H9 (cell line): ENCODE measurements at regions not wholly inside any gene's neighbourhood (a gene's known extent, or its start where the extent isn't known, plus 50 kb on each side); places are given as distances from the start of the nearest gene placed in this dataset.

ENCODE experiments used
- DNase-seq: peaks from one replicate; pipeline ENCODE4 v3.0.0-alpha.2; 2017
- H2AFZ ChIP-seq: one replicate; pipeline ENCODE4 v1.6.1; 2013; ENCODE audit warnings: mild to moderate bottlenecking, low read length, control low read depth, moderate library complexity
- H2AK5ac ChIP-seq: 2 replicates; pipeline ENCODE4 v1.6.1; 2013; ENCODE audit warnings: low read length, control low read depth, mixed read lengths; ENCODE audit not compliant: insufficient read length
- H2BK120ac ChIP-seq: one replicate; pipeline ENCODE4 v1.6.1; 2013; ENCODE audit warnings: low read depth, mild to moderate bottlenecking, low read length, control low read depth, inconsistent platforms; ENCODE audit not compliant: poor library complexity, severe bottlenecking
- H2BK12ac ChIP-seq: 2 replicates; pipeline ENCODE4 v1.6.1; 2013; ENCODE audit warnings: low read length, control low read depth, mixed read lengths, low read depth; ENCODE audit not compliant: insufficient read length
- H2BK15ac ChIP-seq: 2 replicates; pipeline ENCODE4 v1.6.1; 2013; ENCODE audit warnings: low read depth, low read length, control low read depth
- H2BK20ac ChIP-seq: one replicate; pipeline ENCODE4 v1.6.1; 2013; ENCODE audit warnings: low read depth, mild to moderate bottlenecking, low read length, control low read depth, inconsistent platforms; ENCODE audit not compliant: poor library complexity, severe bottlenecking
- H2BK5ac ChIP-seq: 2 replicates; pipeline ENCODE4 v1.6.1; 2013; ENCODE audit warnings: low read length, control low read depth, mixed read lengths; ENCODE audit not compliant: insufficient read length
- H3K14ac ChIP-seq: 2 replicates; pipeline ENCODE4 v1.6.1; 2013; ENCODE audit warnings: low read length, control low read depth; ENCODE audit not compliant: insufficient read depth
- H3K18ac ChIP-seq: 2 replicates; pipeline ENCODE4 v1.6.1; 2013; ENCODE audit warnings: low read depth, mild to moderate bottlenecking, mixed read lengths, low read length, control low read depth; ENCODE audit not compliant: insufficient read length
- H3K23ac ChIP-seq: 2 replicates; pipeline ENCODE4 v1.6.1; 2013; ENCODE audit warnings: low read length, control low read depth, mixed read lengths, low read depth; ENCODE audit not compliant: insufficient read length
- H3K23me2 ChIP-seq: 2 replicates; pipeline ENCODE4 v1.6.1; 2013; ENCODE audit warnings: low read depth, mild to moderate bottlenecking, mixed read lengths, low read length, control low read depth; ENCODE audit not compliant: insufficient read length, poor library complexity, severe bottlenecking
- H3K27ac ChIP-seq: 2 replicates; pipeline ENCODE4 v1.5.1; 2013; ENCODE audit warnings: low read length, control low read depth, mixed read lengths, low read depth; ENCODE audit not compliant: insufficient read length
- H3K27me3 ChIP-seq: 2 replicates; pipeline ENCODE4 v1.6.1; 2013; ENCODE audit warnings: low read length, control low read depth, inconsistent platforms; ENCODE audit not compliant: insufficient read depth
- H3K4ac ChIP-seq: 2 replicates; pipeline ENCODE4 v1.6.1; 2013; ENCODE audit warnings: low read depth, mild to moderate bottlenecking, control low read depth, inconsistent platforms, low read length, moderate library complexity
- H3K4me1 ChIP-seq: 2 replicates; pipeline ENCODE4 v1.6.1; 2013; ENCODE audit warnings: low read length, control low read depth, inconsistent platforms; ENCODE audit not compliant: insufficient read depth
- H3K4me2 ChIP-seq: 2 replicates; pipeline ENCODE4 v1.6.1; 2013; ENCODE audit warnings: low read length, control low read depth, mixed read lengths; ENCODE audit not compliant: insufficient read length, insufficient read depth
- H3K56ac ChIP-seq: 2 replicates; pipeline ENCODE4 v1.6.1; 2013; ENCODE audit warnings: low read depth, mild to moderate bottlenecking, mixed read lengths, low read length, control low read depth; ENCODE audit not compliant: insufficient read length
- H3K79me1 ChIP-seq: 2 replicates; pipeline ENCODE4 v1.6.1; 2013; ENCODE audit warnings: low read depth, mild to moderate bottlenecking, moderate library complexity, low read length, control low read depth, inconsistent platforms; ENCODE audit not compliant: insufficient read depth, poor library complexity, severe bottlenecking
- H3K79me2 ChIP-seq: 2 replicates; pipeline ENCODE4 v1.6.1; 2013; ENCODE audit warnings: low read length, control low read depth, inconsistent platforms; ENCODE audit not compliant: insufficient read depth
- H3K9ac ChIP-seq: 2 replicates; pipeline ENCODE4 v1.6.1; 2013; ENCODE audit warnings: low read length, control low read depth, mixed read lengths; ENCODE audit not compliant: insufficient read length; ENCODE audit errors: extremely low read depth
- H3K9me3 ChIP-seq: one replicate; pipeline ENCODE4 v1.6.1; 2013; ENCODE audit warnings: low read depth, low read length, inconsistent platforms; ENCODE audit not compliant: control insufficient read depth
- H3T11ph ChIP-seq: one replicate; pipeline ENCODE4 v1.6.1; 2013; ENCODE audit warnings: mild to moderate bottlenecking, low read length, control low read depth, inconsistent platforms
- H4K20me1 ChIP-seq: one replicate; pipeline ENCODE4 v1.6.1; 2013; ENCODE audit not compliant: control insufficient read depth, insufficient read length, insufficient read depth
- H4K5ac ChIP-seq: 2 replicates; pipeline ENCODE4 v1.6.1; 2013; ENCODE audit warnings: low read depth, mild to moderate bottlenecking, mixed read lengths, low read length, control low read depth; ENCODE audit not compliant: insufficient read length
- H4K8ac ChIP-seq: replicated peaks from 2 replicates; pipeline ENCODE4 v1.6.1; 2013; ENCODE audit warnings: low read length, control low read depth, mixed read lengths, low read depth; ENCODE audit not compliant: insufficient read length
- H4K91ac ChIP-seq: 2 replicates; pipeline ENCODE4 v1.6.1; 2013; ENCODE audit warnings: low read depth, mild to moderate bottlenecking, moderate library complexity, mixed read lengths, low read length, control low read depth; ENCODE audit not compliant: insufficient read length
- H3K27ac Mint-ChIP-seq, 3 experiments: 2 replicates in 2 of 3; 3 replicates in 1 of 3; pipeline ENCODE4 v1.8.0; 2020 to 2021; ENCODE audit warnings: mixed read lengths in 3 of 3, mild to moderate bottlenecking in 1 of 3, moderate library complexity in 1 of 3
- H3K27me3 Mint-ChIP-seq: 2 replicates; pipeline ENCODE4 v1.8.0; 2021; ENCODE audit warnings: low read depth, mild to moderate bottlenecking, moderate library complexity, mixed read lengths
- H3K36me3 Mint-ChIP-seq, 3 experiments: 2 replicates in 2 of 3; 3 replicates in 1 of 3; pipeline ENCODE4 v1.8.0; 2020 to 2021; ENCODE audit warnings: low read depth in 3 of 3, mixed read lengths in 3 of 3; ENCODE audit not compliant: insufficient read depth in 1 of 3
- H3K4me1 Mint-ChIP-seq, 2 experiments: 2 replicates each; pipeline ENCODE4 v1.8.0; 2020; ENCODE audit warnings: mixed read lengths in 2 of 2
- H3K4me3 Mint-ChIP-seq, 2 experiments: 2 replicates in 1 of 2; 3 replicates in 1 of 2; pipeline ENCODE4 v1.8.0; 2020 to 2021; ENCODE audit warnings: mild to moderate bottlenecking in 2 of 2, mixed read lengths in 2 of 2, moderate library complexity in 1 of 2
- H3K9me3 Mint-ChIP-seq, 2 experiments: 2 replicates in 1 of 2; 3 replicates in 1 of 2; pipeline ENCODE4 v1.8.0; 2020; ENCODE audit warnings: mild to moderate bottlenecking in 2 of 2, mixed read lengths in 2 of 2, moderate library complexity in 1 of 2
- WGBS: extraction: QIAGEN DNeasy Blood & Tissue Kit; methylation state at CpG from one replicate; pipeline ENCODE4 v1.1.7; 2013; ENCODE audit warnings: missing lambda C conversion rate, low lambda C conversion rate, mixed read lengths; ENCODE audit not compliant: insufficient read length; ENCODE audit errors: extremely low coverage; 5-methylcytosine and 5-hydroxymethylcytosine counted together
- TF ChIP-seq, protein P1 (sequence below): fragments of 200-600 bp; sonication (generic); conservative IDR thresholded peaks from 3 replicates; pipeline ENCODE4 v1.8.0; 2021; ENCODE audit warnings: antibody characterized with exemption, mild to moderate bottlenecking

DNA sequence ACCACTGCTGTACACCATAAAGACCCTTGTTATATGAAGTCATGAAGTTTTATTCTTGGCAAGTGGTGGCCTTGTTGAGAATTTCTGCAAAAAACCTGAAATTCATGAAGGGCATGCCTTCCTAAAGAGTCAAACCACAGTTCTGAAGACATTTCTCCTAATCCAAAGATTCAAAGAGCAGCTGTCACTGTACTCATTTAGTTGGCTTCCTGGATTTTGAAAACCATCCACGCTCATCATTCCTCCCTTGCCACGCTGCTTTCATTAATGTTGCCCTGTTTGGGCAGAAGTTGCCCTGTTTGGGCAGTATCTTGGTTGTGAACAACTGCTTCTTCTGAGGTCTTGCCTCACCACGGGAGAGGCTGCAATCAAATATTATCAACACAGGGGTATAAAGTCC lies 560.3 kb upstream of the TLE4 start:
- no CpG with 5 or more reads among the region's 3 CpGs for WGBS
- no peak overlapping the region for H3K23ac ChIP-seq
- no peak overlapping the region for H3K27ac ChIP-seq
- no peak overlapping the region for H2BK20ac ChIP-seq
- H2AFZ ChIP-seq = no peak overlapping the region
- no peaks in the 10 kb centered on the region for H3K4me1 ChIP-seq
- H3K27ac Mint-ChIP-seq = no peak overlapping the region
- no peaks in the 10 kb centered on the region for H3K27me3 ChIP-seq
- H3K4me3 Mint-ChIP-seq = no peak overlapping the region
- H2BK15ac ChIP-seq = no peak overlapping the region
- H2AK5ac ChIP-seq = no peak overlapping the region
- H3K23me2 ChIP-seq = no peaks in the 10 kb centered on the region
- TF ChIP-seq, protein P1, sequence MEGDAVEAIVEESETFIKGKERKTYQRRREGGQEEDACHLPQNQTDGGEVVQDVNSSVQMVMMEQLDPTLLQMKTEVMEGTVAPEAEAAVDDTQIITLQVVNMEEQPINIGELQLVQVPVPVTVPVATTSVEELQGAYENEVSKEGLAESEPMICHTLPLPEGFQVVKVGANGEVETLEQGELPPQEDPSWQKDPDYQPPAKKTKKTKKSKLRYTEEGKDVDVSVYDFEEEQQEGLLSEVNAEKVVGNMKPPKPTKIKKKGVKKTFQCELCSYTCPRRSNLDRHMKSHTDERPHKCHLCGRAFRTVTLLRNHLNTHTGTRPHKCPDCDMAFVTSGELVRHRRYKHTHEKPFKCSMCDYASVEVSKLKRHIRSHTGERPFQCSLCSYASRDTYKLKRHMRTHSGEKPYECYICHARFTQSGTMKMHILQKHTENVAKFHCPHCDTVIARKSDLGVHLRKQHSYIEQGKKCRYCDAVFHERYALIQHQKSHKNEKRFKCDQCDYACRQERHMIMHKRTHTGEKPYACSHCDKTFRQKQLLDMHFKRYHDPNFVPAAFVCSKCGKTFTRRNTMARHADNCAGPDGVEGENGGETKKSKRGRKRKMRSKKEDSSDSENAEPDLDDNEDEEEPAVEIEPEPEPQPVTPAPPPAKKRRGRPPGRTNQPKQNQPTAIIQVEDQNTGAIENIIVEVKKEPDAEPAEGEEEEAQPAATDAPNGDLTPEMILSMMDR = no peak
- H4K5ac ChIP-seq = no peak overlapping the region
- H2BK12ac ChIP-seq = no peak overlapping the region
- H2BK120ac ChIP-seq = no peak overlapping the region
- H4K91ac ChIP-seq = no peak overlapping the region
- H3K4me1 Mint-ChIP-seq = peaks cover 5 to 6% of the 10 kb centered on the region in 2 experiments; a peak in 3 of 4 replicates
- no peak overlapping the region for H3K56ac ChIP-seq
- no peaks in the 10 kb centered on the region for H3K79me2 ChIP-seq
- H3K4me2 ChIP-seq = no peak overlapping the region
- no peak for DNase-seq
- no peak overlapping the region for H3K14ac ChIP-seq
- no peaks in the 10 kb centered on the region for H3K79me1 ChIP-seq
- no peaks in the 10 kb centered on the region for H3K9me3 Mint-ChIP-seq
- no peak overlapping the region for H2BK5ac ChIP-seq
- H3K27me3 Mint-ChIP-seq = no peaks in the 10 kb centered on the region
- no peak overlapping the region for H3K4ac ChIP-seq
- no peak overlapping the region for H4K8ac ChIP-seq
- H3K9ac ChIP-seq = no peak overlapping the region
- no peak overlapping the region for H3T11ph ChIP-seq
- H3K9me3 ChIP-seq = no peaks in the 10 kb centered on the region
- H3K18ac ChIP-seq = no peak overlapping the region
- H4K20me1 ChIP-seq = no peaks in the 10 kb centered on the region
- H3K36me3 Mint-ChIP-seq = no peaks in the 10 kb centered on the region; a peak in 1 of 7 replicates
